Effector memory CD8-positive, alpha-beta T cell (primary cell): ENCODE measurements at regions not wholly inside any gene's neighbourhood (a gene's known extent, or its start where the extent isn't known, plus 50 kb on each side); places are given as distances from the start of the nearest gene placed in this dataset.

Source experiments
- ATAC-seq: fragments of 150-1000 bp; cut with Tn5 transposase; replicated peaks from 2 replicates; pipeline ENCODE4 v1.10.0; 2021; ENCODE audit warnings: mild to moderate bottlenecking, moderate library complexity
- DNase-seq, 3 experiments: peaks; one replicate each; pipeline ENCODE4 v3.0.0; 2021
- H3K27ac Mint-ChIP-seq, 2 donors: one replicate each; pipeline ENCODE4 v1.8.0; 2022; ENCODE audit warnings: mild to moderate bottlenecking in 2 of 2, mixed read lengths in 2 of 2, moderate library complexity in 2 of 2
- H3K27me3 Mint-ChIP-seq, 2 donors: one replicate each; pipeline ENCODE4 v1.8.0; 2022; ENCODE audit warnings: mixed read lengths in 2 of 2
- H3K36me3 Mint-ChIP-seq: one replicate; pipeline ENCODE4 v1.8.0; 2022; ENCODE audit warnings: mild to moderate bottlenecking, moderate library complexity, mixed read lengths; ENCODE audit not compliant: insufficient read depth
- H3K4me1 Mint-ChIP-seq, 2 donors: one replicate each; pipeline ENCODE4 v1.8.0; 2022; ENCODE audit warnings: low read depth in 2 of 2, mixed read lengths in 2 of 2
- H3K4me3 Mint-ChIP-seq, 2 donors: one replicate each; pipeline ENCODE4 v1.8.0; 2022; ENCODE audit warnings: mild to moderate bottlenecking in 2 of 2, mixed read lengths in 2 of 2, moderate library complexity in 2 of 2
- H3K9me3 Mint-ChIP-seq, 2 donors: one replicate each; pipeline ENCODE4 v1.8.0; 2022; ENCODE audit warnings: mixed read lengths in 2 of 2

DNA sequence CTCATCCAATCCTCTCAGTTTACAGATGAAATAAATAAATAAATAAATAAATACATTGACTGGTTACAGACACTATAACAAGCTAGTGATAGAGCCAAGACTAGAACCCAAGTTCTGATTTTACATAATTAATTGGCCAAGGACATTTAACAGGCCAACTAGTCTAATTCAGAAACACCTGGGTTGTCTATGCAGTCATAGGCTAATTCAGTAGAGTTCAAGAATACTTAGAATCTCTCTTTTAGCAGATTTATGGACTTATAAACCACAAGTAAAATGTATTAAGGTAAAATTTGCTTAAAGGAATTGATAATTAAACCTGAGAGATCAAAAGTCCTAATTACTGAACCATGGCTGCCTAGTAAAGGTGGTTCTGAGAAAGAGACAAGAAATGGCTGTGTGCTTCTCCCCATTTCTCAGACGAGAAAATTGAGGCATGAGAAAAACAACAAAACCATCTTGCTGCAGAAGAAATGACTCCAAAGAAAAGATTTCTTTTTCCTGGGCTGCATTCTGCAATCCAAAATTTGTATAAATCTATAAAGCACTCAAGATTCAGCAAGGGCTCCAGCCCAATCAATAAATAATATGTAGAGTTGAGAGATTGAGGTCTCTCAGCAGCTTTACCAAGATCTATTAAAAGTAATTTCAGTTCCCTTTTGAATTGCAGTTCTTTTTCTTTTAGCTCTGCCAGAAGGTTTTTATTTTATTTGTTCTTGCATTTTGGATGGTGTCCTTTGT lies 98.3 kb downstream of the DUSP10 start:
- no peak overlapping the region for H3K4me3 Mint-ChIP-seq
- H3K9me3 Mint-ChIP-seq = no peaks in the 10 kb centered on the region
- no peak overlapping the region for H3K27ac Mint-ChIP-seq
- ATAC-seq (no peak), DNase-seq (no peak)
- H3K4me1 Mint-ChIP-seq = peaks cover 0 to under 1% of the 10 kb centered on the region in 2 donors
- no peaks in the 10 kb centered on the region for H3K36me3 Mint-ChIP-seq
- peaks cover 0 to 1% of the 10 kb centered on the region in 2 donors for H3K27me3 Mint-ChIP-seq

GRCh38 chr1:221644145-221644448 lies 97.8 kb downstream of the DUSP10 start:
- Mint-ChIP-seq H3K27ac (no peak overlapping the region), H3K27me3 (peaks cover 0 to 5% of the 10 kb centered on the region in 2 donors), H3K9me3 (no peaks in the 10 kb centered on the region), H3K36me3 (no peaks in the 10 kb centered on the region), H3K4me1 (peaks cover 0 to 3% of the 10 kb centered on the region in 2 donors), H3K4me3 (no peak overlapping the region)
- no peak for ATAC-seq
- no peak for DNase-seq

DNA sequence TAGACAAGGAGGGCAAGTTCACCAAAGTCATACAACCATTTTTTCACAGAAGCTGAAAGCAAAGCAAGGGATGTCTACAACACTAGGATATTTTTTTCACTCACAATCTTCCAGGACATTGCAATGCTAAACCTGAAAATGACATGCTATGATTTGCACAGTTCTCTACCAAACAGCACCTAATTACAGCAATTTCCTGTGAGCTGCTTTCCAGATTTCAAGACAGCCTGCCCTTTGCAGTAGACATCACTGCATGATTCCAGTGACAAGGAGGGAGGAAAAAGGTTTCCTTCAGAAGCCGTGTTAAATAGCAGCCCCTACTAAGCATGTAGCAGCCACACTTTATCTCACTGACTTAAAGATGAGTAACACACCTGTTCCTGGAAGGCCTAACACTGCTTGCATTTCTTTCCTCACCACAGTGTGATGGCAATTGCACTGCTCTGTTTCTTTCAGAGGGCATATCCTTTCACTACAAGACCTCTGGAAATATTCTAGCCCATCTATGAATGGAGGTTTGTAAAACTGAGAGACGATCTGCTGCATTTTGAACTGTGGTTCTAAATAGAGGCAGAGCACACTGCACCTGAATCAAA lies 97.1 kb downstream of the DUSP10 start:
- Mint-ChIP-seq H3K4me1 (peaks cover 0 to 3% of the 10 kb centered on the region in 2 donors), H3K4me3 (no peak overlapping the region), H3K27me3 (peaks cover 0 to 5% of the 10 kb centered on the region in 2 donors), H3K36me3 (no peaks in the 10 kb centered on the region), H3K9me3 (no peaks in the 10 kb centered on the region), H3K27ac (no peak overlapping the region)
- no peak for DNase-seq
- no peak for ATAC-seq

DNA sequence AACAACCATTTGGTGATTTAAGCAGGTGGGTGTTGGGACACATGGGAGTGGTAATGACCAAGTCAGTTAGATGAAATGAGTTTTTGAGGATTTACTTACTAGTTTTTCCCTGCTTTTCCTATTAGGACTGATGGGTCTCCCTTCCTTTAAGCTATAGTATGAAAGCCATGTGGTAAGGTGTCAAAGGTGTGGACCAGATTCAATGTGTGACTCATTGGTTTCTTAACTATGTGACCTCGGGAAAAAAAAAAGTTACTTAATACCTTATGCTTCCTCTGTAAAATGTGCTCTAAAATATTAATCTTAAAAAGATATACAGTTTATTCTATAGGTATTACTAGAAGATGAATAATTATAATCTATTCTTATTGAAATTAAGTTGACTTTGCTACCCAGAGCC lies 93.7 kb downstream of the DUSP10 start:
- Mint-ChIP-seq H3K4me1 (peaks cover 2 to 3% of the 10 kb centered on the region in 2 donors), H3K4me3 (no peak overlapping the region), H3K27me3 (peaks cover 0 to 5% of the 10 kb centered on the region in 2 donors), H3K27ac (no peak overlapping the region), H3K9me3 (no peaks in the 10 kb centered on the region), H3K36me3 (no peaks in the 10 kb centered on the region)
- no peak for ATAC-seq
- no peak for DNase-seq
